Superior temporal gyrus (tissue), 1 donor: ENCODE measurements at regions not wholly inside any gene's neighbourhood (a gene's known extent, or its start where the extent isn't known, plus 50 kb on each side); places are given as distances from the start of the nearest gene placed in this dataset.
"Not testable (repeated sequence)": the region's sequence is repeated elsewhere in the genome, so short reads cannot be mapped to it uniquely, and the experiment has no call there.

Experiments
- DNase-seq: peaks from one replicate; pipeline ENCODE4 v3.0.0-alpha.2; 2016; ENCODE audit errors: extremely low spot score

DNA sequence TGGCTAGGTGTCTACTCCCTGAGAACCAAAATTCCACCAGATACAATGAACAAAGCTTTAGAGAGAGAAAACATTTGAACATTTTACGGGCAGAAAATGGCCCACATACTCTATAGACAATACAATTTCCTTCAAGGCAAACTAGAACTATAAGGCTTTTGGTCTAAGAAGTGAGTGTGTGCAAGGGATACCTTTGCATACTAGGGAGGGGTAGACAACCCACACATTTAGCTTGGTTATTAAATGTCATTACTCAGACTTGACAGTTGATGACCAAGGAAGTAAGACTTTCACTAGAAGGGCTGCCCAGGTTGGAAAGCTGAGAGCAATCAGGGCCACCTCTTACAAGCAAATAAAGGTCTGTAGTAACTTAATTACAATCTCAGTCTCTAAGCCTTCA is 64.0 kb upstream of the PLEKHM1 start:
- DNase-seq, result not testable (repeated sequence)

DNA sequence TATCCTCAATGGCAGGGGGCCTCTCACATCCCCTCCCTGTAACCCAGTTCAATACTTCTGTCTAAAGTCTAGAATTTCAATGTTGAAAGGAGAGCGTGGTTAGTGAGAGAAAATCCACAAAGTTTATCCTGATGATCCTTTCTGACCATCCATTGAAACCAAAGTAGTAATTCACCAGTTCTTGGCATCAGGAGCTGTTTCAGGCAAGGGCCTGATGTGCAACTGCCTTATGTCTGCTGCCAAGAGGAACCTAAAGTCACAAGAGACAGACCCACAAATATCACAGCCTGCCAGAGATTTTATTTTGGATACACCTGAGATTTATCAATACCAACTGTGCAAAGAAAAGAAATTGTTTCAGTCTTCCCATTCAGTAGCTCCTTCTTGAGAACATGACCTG is 68.3 kb upstream of the PLEKHM1 start:
- DNase-seq, result not testable (repeated sequence)

- DNase-seq, result not testable (repeated sequence)
Observed at GRCh38 chr17:45562868-45563267, 72.3 kb upstream of the PLEKHM1 start.

- not testable (repeated sequence) for DNase-seq
Observed at GRCh38 chr17:45563283-45563682, 72.8 kb upstream of the PLEKHM1 start.

DNA sequence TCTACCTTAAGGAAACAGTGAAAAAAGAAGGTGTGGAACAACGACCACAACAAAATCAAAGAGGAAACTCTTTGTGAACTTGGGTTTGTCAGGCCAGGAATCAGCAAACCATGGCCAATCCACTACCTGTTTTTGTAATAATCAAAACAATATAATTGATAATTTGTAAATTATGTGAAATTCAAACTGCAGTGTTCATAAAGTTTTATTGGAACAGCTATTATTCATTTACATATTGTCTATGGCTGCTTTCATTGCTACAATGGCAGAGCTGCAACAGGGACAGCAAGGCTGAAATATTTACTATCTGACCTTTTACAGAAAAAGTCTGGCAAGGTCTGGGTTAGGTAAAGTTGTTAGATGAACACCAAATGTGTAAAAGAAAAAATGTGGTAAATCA is 77.8 kb upstream of the PLEKHM1 start:
- not testable (repeated sequence) for DNase-seq

DNA sequence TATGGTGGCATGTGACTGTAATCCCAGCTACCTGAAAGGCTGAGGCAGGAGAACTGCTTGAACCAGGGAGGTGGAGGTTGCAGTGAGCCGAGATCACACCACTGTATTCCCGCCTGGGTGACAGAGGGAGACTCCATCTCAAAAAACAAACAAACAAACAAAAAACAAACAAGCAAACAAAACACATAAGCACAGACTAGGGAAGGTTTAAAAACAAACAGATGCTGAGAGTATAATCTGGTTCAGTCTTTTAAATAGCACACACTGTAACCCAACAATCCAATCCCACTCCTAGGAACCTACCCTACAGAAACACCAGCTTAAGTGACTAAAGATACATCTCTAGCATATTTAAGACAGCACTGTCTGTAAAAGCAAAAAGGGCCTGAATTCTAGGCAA is 82.8 kb upstream of the PLEKHM1 start:
- DNase-seq, result not testable (repeated sequence)

DNA sequence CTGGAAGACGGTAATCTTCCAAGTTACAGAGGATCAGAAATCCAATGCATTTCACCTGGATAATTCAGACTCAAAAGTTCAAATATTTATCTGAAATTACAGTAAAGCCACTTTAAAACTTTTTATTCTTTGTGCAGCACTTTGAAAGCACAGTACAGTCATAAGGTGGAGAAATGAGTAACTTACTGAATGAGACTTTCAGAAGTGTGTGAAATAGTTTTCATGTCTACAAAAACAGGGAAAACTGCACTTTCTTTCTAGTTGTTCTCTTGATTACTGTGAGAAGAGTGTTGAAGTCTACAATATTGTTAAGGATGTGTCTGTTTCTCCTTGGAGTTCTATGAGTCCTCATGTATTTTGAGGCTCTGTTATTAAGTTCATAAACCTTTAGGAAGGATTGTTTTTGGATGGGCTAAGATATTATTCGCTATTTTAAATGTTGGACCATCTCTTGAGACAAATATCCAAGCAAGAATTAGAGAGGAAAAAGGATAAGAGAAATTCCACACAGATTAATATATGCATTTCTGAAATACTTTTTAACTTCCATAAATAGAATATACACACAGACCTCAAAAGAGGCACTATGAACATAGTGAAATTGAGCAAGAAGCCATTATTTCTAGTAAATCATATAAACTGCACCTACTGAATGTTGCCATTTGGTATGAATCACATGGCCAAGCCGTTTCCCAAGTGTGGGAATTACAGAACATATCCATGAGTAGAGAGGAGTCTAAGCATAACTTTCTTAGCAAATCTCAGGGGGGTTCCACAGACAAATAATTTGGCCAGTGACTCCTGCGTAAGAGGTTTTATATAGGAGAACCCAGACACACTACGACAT is 83.6 kb upstream of the PLEKHM1 start:
- DNase-seq, result peak; percentile 15

DNA sequence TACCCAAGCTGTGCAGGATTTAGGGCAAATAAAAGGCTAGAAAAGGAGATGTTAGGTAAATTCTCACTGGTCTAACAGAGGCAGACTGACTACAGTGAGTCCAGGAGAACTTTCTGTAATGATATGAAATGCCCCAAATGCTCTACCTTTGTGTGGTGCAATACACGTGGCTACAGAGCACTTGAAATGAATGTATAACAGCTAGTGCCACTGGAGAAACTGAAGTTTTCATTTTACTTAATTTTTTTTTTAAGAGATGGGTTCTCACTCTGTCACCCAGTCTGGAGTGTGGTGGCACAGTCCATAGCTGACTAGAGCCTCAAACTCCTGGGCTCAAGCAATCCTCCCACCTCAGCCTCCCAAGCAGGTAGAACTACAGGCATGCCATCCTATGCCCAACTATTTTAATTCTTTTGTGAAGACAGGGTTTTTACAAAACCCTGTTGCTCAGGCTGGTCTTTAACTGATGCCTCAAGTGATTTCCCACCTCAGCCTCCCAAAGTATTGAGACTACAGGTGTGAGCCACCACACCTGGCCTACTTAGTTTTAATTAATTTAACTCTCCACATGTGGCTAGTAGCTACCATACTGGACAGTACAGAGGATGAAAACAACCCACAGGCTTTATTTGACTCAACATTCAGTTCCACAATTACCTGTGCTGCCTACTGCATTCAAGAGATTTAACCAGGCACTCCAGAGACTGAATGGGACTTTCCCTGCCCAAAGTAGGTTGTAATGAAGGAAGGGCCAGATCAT is 84.8 kb upstream of the PLEKHM1 start:
- peak; percentile 11 for DNase-seq

DNA sequence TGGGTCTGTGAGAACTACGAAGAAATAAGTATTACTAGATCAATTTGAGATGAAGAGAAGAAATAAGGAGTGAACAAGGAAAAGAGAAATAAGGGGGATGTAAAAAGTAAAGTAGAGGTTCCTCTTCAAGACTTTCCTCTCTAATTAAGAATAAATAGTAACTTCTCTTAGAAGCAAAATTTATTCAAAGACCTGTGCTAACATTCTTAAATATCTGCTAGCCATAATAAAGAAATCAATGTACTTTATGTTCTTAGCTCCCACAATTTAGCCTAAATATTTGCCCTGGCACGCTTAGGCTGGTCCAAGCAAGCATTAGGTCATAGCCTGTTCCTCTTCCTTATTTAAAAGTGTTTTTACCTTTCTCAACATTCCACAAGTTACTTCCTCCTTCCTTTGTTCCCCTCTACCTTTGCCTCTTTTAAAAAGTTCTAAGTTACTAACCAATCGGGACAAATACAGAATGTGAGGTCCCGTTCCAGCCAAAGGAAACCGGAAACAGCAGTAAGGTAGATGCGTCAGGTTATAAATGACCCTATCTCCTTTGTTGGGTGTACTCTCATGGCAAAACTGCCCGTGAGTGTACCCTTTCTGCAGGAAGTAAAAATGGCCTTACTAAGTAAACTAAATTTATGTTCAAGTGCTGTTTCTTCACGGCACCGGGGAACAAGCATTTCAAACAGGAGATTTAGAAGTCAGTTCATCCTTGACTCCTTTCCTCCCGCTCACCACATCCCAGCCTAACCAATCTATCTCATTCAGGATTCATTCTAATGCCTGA is 86.2 kb upstream of the PLEKHM1 start:
- DNase-seq, result peak; percentile 6

DNA sequence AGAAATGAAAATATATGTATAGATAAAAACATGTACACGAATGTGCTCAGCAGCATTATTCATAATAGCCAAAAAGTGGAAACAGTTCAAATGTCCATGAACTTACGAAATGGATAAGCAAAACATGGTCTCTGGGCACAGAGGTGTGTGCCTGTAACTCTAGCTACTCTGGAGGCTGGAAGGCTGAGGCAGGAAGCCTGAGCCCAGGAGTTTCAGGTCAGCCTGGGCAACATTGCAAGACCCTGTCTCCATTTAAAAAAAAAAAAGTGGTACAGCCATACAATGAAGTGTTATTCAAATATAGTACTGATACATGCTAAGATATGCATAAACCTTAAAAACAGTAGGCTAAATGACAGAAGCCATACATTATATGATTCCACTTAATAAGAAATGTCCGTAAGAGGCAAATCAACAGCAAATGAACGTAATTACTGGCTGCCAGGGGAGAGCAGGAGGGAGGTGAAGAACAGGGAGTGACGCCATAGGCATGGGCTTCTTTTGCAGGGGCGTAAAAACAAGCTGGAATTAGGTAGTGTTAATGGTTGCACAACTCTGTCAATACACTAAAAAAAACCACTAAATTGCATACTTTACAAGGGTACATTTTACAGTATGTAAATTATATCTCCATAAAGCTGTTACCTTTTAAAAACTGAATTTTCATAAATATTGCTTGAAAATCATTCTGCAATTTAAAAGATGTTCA is 87.2 kb upstream of the PLEKHM1 start:
- DNase-seq, result peak; percentile 9

- no peak for DNase-seq
Observed at GRCh38 chr17:45578516-45579455, 88.3 kb upstream of the PLEKHM1 start.

DNA sequence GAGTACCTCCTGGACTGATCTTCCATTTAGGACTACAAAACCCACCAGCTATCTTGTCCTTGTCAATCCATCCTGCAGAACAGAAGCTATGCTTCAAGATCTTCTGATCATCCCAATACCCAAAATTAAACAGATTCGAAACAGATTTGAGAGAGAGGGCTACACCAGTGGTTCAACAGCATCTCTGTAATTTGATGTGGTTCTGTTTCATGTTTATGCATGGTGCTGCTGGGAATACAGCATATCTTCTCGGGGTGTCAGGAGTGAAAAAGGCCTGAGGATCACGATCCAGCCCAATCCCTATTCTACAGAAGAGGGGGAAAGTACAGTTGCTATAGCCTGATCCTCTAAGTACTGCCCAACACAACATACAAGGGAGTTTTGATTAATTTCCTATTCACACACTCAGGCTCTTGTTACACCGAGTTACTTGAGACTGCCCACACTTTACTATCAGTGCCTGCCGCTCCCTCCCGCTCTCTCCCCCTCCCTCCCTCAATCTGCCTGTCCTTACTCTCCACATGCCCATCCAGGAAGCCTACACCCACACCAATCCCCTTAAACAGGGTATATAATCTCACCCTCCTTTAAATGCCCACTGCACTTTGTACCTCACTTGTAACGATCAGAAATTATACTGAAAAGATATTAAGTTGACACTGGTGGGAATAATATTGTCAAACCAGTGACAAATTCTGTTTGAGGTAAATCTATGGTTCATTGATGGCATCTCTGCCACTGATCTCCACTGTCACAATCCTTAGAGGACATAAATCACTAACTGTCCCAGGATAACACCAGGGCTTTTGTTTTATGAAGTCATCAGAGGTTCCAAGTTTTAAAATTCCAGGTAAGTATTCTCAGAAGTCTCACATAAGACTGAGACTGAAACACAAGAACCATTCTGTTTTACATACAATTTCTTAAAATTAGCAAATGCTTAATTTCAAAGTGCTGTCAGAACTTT is 89.3 kb upstream of the PLEKHM1 start:
- peak; percentile 21 for DNase-seq

DNA sequence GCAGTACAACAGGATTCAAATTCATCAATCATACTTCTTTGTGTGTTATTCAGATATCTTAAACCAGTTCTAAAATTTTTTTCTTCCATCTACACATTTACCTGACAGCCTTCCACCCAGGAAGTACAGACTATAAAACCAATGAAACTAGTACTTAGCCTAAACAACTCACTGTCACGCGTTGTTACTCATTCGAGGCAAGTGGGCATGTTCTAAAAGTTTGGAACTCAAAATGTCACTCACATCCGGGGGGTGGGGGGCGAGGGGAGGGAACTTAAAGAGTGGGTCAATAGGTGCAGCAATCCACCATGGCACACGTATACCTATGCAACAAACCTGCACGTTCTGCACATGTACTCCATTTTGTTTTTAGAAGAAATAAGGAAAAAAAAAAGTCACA is 90.4 kb upstream of the PLEKHM1 start:
- DNase-seq, result peak; percentile 9

GRCh38 chr17:45581860-45582259 is 91.3 kb upstream of the PLEKHM1 start:
- DNase-seq, result peak; percentile 12

DNA sequence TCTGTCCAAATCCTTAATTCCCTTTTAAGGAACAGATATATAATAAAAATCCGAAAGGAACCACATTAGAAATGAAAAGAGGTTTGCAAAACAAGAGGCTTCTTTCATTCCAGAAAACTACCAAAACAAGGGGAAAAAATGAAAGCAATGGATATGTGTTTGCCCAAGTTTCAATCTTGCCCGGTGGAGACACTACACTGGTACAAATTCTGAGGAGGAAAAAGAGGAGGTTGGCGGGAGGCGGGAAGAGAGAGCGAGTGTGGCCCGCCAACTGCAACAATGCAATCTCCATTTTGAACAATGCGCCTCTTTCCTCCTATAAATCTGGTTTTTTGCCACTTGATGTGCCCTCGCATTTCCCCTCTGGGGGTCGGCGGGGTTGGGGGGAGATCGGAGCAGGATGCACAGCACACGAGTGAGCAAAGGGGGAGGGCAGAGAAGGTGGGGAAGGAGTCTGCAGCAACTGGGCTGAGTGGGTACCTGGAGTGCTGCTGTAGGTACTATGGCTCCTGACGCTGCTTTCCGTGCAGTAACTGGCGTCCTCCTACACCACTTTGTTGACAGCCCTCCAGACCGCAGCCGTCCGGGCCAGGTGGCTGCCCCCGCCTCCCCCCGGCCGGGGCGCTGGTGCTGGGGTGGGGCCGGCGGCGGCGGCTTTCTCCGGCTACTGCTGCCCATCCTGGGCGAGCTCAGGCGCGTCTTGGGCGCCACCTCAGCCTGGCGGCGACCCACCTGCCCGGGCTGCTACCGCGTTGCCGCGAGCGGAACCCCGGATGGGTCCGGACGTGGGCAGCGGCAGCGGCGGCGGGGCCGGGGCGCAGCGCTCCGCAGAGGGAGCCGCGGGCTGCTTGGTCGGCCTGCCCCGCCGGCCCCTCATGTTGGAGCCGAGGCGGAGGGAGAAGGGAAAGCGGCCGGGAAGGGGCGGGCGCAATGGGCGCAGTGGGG is 93.8 kb upstream of the PLEKHM1 start:
- DNase-seq, result peak; percentile 91

DNA sequence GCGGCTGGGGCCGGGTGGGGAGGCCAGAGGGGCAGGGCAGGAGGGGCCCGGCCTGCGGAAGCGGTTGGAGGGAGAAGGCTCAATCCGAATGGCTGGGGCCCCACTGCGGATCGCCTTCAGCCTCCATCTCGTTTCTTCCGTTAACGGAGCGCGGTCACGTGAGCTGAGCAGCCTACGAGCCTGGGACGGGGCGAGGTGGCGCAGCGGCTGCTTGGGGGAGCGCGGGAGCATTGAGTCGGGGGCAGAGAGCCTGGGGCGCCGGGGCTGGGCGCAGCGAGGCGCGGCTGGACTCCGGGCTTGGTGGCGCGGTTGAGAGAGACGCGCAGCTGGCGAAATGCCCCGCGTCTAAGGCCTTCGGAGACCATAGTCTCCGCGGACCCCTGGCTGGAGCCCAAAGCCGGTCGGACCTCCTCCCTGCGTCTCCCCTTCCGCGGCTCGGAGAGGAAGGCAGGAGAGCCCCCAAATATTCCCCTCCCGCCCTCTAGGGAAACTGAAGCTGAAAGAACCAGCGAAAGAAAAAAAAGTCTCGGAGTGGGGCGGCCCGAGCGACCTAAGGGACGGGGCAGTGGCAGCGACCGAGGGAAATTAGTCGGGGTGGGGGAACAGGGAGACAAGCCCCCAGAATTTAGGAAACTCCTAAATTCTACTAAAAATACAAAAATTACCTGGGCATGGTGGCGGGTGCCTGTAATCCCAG is 94.7 kb upstream of the PLEKHM1 start:
- DNase-seq, result peak; percentile 92
